HEK293T (cell line): ENCODE measurements at regions not wholly inside any gene's neighbourhood (a gene's known extent, or its start where the extent isn't known, plus 50 kb on each side); places are given as distances from the start of the nearest gene placed in this dataset.

Source experiments
- ELF4 ChIP-seq: fragments of 450-650 bp; IDR thresholded peaks from 2 replicates; pipeline ENCODE4 v1.6.1; 2017; ENCODE audit warnings: antibody characterized with exemption
- FOXK2 ChIP-seq: fragments of 450-650 bp; IDR thresholded peaks from 2 replicates; pipeline ENCODE4 v1.6.1; 2016; ENCODE audit warnings: mild to moderate bottlenecking
- FOXM1 ChIP-seq: fragments of 450-650 bp; IDR thresholded peaks from 2 replicates; pipeline ENCODE4 v1.6.1; 2017; ENCODE audit warnings: mild to moderate bottlenecking, borderline replicate concordance
- SUZ12 ChIP-seq: fragments of 450-650 bp; IDR thresholded peaks from 2 replicates; pipeline ENCODE4 v1.6.1; 2016; ENCODE audit warnings: mild to moderate bottlenecking
- TARDBP ChIP-seq: fragments of 450-650 bp; IDR thresholded peaks from 2 replicates; pipeline ENCODE4 v1.6.1; 2016
- ZNF384 ChIP-seq: fragments of 450-650 bp; IDR thresholded peaks from 2 replicates; pipeline ENCODE4 v1.6.1; 2016
- TF ChIP-seq, protein P1 (sequence below): fragments of 450-650 bp; IDR thresholded peaks from 2 replicates; pipeline ENCODE4 v1.6.1; 2016

GRCh38 chr3:70766301-70766700, 453.9 kb upstream of the MDFIC2 start:
- TF ChIP-seq SUZ12: no peak
- TF ChIP-seq FOXM1: no peak
- TF ChIP-seq ELF4: no peak
- TF ChIP-seq, protein P1, sequence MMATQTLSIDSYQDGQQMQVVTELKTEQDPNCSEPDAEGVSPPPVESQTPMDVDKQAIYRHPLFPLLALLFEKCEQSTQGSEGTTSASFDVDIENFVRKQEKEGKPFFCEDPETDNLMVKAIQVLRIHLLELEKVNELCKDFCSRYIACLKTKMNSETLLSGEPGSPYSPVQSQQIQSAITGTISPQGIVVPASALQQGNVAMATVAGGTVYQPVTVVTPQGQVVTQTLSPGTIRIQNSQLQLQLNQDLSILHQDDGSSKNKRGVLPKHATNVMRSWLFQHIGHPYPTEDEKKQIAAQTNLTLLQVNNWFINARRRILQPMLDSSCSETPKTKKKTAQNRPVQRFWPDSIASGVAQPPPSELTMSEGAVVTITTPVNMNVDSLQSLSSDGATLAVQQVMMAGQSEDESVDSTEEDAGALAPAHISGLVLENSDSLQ: no peak
- no peak for TF ChIP-seq ZNF384
- no peak for TF ChIP-seq FOXK2
- no peak for TF ChIP-seq TARDBP
